ENCODE measurements at regions not wholly inside any gene's neighbourhood (a gene's known extent, or its start where the extent isn't known, plus 50 kb on each side); places are given as distances from the start of the nearest gene placed in this dataset.
"Not testable (repeated sequence)": the region's sequence is repeated elsewhere in the genome, so short reads cannot be mapped to it uniquely, and the experiment has no call there.

- H3K4me3 ChIP-seq (ENCODE audit: low read length), result no peak overlapping the region
- H4K20me1 ChIP-seq (ENCODE audit: insufficient read depth, low read length), result no peaks in the 10 kb centered on the region
- no peak overlapping the region for H3K9ac ChIP-seq (ENCODE audit: low read length)
- H3K27me3 ChIP-seq (ENCODE audit: low read depth, low read length), result no peaks in the 10 kb centered on the region
- no peak overlapping the region for H3K4me2 ChIP-seq (ENCODE audit: low read length)
- no peaks in the 10 kb centered on the region for H3K79me2 ChIP-seq (ENCODE audit: low read length)
- H3K4me1 ChIP-seq (ENCODE audit: low read length), result peaks cover 5% of the 10 kb centered on the region; the same call in 1 of the 2 replicates
- TF ChIP-seq CTCF (IDR thresholded peaks at IDR 0.05; ENCODE audit: low read depth, low read length) (no peak), EZH2phosphoT487 (IDR thresholded peaks at IDR 0.05; ENCODE audit: low read depth) (no peak)
- no peak overlapping the region for H3K27ac ChIP-seq (ENCODE audit: low read length)
- H3K36me3 ChIP-seq (replicated peaks; ENCODE audit: low read depth, low read length), result no peaks in the 10 kb centered on the region
- no peaks in the 10 kb centered on the region for H3K9me3 ChIP-seq (ENCODE audit: insufficient read depth, low read length)
- H2AFZ ChIP-seq (ENCODE audit: low read depth, low read length), result no peak overlapping the region
Measured at GRCh38 chr20:39716796-39717341, 754.7 kb downstream of the DHX35 start.

- H4K20me1 ChIP-seq (ENCODE audit: insufficient read depth, low read length), result no peaks in the 10 kb centered on the region
- no peaks in the 10 kb centered on the region for H3K27me3 ChIP-seq (ENCODE audit: low read depth, low read length)
- H3K4me1 ChIP-seq (ENCODE audit: low read length), result peaks cover 5% of the 10 kb centered on the region; the same call in 1 of the 2 replicates
- H3K27ac ChIP-seq (ENCODE audit: low read length), result no peak overlapping the region
- no peak overlapping the region for H3K9ac ChIP-seq (ENCODE audit: low read length)
- no peaks in the 10 kb centered on the region for H3K36me3 ChIP-seq (replicated peaks; ENCODE audit: low read depth, low read length)
- no peak overlapping the region for H2AFZ ChIP-seq (ENCODE audit: low read depth, low read length)
- H3K4me3 ChIP-seq (ENCODE audit: low read length), result no peak overlapping the region
- H3K79me2 ChIP-seq (ENCODE audit: low read length), result no peaks in the 10 kb centered on the region
- H3K9me3 ChIP-seq (ENCODE audit: insufficient read depth, low read length), result no peaks in the 10 kb centered on the region
- H3K4me2 ChIP-seq (ENCODE audit: low read length), result no peak overlapping the region
- no peak for TF ChIP-seq EZH2phosphoT487 (IDR thresholded peaks at IDR 0.05; ENCODE audit: low read depth)
- TF ChIP-seq CTCF (IDR thresholded peaks at IDR 0.05; ENCODE audit: low read depth, low read length), result no peak
Measured at GRCh38 chr20:39713076-39713840, 751.1 kb downstream of the DHX35 start.

GRCh38 chr20:39706184-39706663 lies 744.1 kb downstream of the DHX35 start:
- H3K27me3 ChIP-seq (ENCODE audit: low read depth, low read length), result no peaks in the 10 kb centered on the region
- H4K20me1 ChIP-seq (ENCODE audit: insufficient read depth, low read length), result no peaks in the 10 kb centered on the region
- no peak overlapping the region for H3K4me2 ChIP-seq (ENCODE audit: low read length)
- no peaks in the 10 kb centered on the region for H3K36me3 ChIP-seq (replicated peaks; ENCODE audit: low read depth, low read length)
- H3K9me3 ChIP-seq (ENCODE audit: insufficient read depth, low read length), result no peaks in the 10 kb centered on the region
- no peak overlapping the region for H2AFZ ChIP-seq (ENCODE audit: low read depth, low read length)
- no peaks in the 10 kb centered on the region for H3K79me2 ChIP-seq (ENCODE audit: low read length)
- TF ChIP-seq CTCF (IDR thresholded peaks at IDR 0.05; ENCODE audit: low read depth, low read length) (no peak), EZH2phosphoT487 (IDR thresholded peaks at IDR 0.05; ENCODE audit: low read depth) (no peak)
- peaks cover 8% of the 10 kb centered on the region for H3K4me1 ChIP-seq (ENCODE audit: low read length)
- no peak overlapping the region for H3K4me3 ChIP-seq (ENCODE audit: low read length)
- H3K27ac ChIP-seq (ENCODE audit: low read length), result no peak overlapping the region
- H3K9ac ChIP-seq (ENCODE audit: low read length), result no peak overlapping the region

- Histone ChIP-seq H3K9me3 (ENCODE audit: insufficient read depth, low read length) (no peaks in the 10 kb centered on the region), H2AFZ (ENCODE audit: low read depth, low read length) (no peak overlapping the region), H3K4me1 (ENCODE audit: low read length) (peaks cover 8% of the 10 kb centered on the region), H3K36me3 (replicated peaks; ENCODE audit: low read depth, low read length) (no peaks in the 10 kb centered on the region), H3K27me3 (ENCODE audit: low read depth, low read length) (no peaks in the 10 kb centered on the region), H4K20me1 (ENCODE audit: insufficient read depth, low read length) (no peaks in the 10 kb centered on the region), H3K4me2 (ENCODE audit: low read length) (no peak overlapping the region), H3K27ac (ENCODE audit: low read length) (no peak overlapping the region), H3K4me3 (ENCODE audit: low read length) (no peak overlapping the region), H3K9ac (ENCODE audit: low read length) (no peak overlapping the region), H3K79me2 (ENCODE audit: low read length) (no peaks in the 10 kb centered on the region)
- TF ChIP-seq CTCF (IDR thresholded peaks at IDR 0.05; ENCODE audit: low read depth, low read length) (no peak), EZH2phosphoT487 (IDR thresholded peaks at IDR 0.05; ENCODE audit: low read depth) (no peak)
Measured at GRCh38 chr20:39705032-39705431, 742.9 kb downstream of the DHX35 start.

GRCh38 chr20:39703357-39703756 lies 741.2 kb downstream of the DHX35 start:
- H3K9me3 ChIP-seq (ENCODE audit: insufficient read depth, low read length); H3K27me3 ChIP-seq (ENCODE audit: low read depth, low read length); H2AFZ ChIP-seq (ENCODE audit: low read depth, low read length); H3K4me2 ChIP-seq (ENCODE audit: low read length); H4K20me1 ChIP-seq (ENCODE audit: insufficient read depth, low read length); H3K9ac ChIP-seq (ENCODE audit: low read length); H3K79me2 ChIP-seq (ENCODE audit: low read length); H3K36me3 ChIP-seq (replicated peaks; ENCODE audit: low read depth, low read length); H3K4me1 ChIP-seq (ENCODE audit: low read length); H3K4me3 ChIP-seq (ENCODE audit: low read length); H3K27ac ChIP-seq (ENCODE audit: low read length): not testable (repeated sequence)
